A549 (cell line): ENCODE measurements at regions not wholly inside any gene's neighbourhood (a gene's known extent, or its start where the extent isn't known, plus 50 kb on each side); places are given as distances from the start of the nearest gene placed in this dataset.

Source experiments
- CTCF ChIP-seq: fragments of >200 bp; sonication (Bioruptor Twin); formaldehyde crosslinking; IDR thresholded peaks from 3 replicates; pipeline ENCODE4 v1.5.1; 2016
- EP300 ChIP-seq, 2 experiments: fragments of >200 bp; sonication (Bioruptor Twin); formaldehyde crosslinking; IDR thresholded peaks; 2 replicates in 1 of 2; 3 replicates in 1 of 2; pipeline ENCODE4 v1.6.1; 2016 to 2017
- ESRRA ChIP-seq: fragments of 150-350 bp; IDR thresholded peaks from 2 replicates; pipeline ENCODE4 v1.6.1; 2014; ENCODE audit warnings: mild to moderate bottlenecking, low read length, borderline replicate concordance
- KDM5A ChIP-seq: fragments of 200-600 bp; sonication (generic); IDR thresholded peaks from 2 replicates; pipeline ENCODE4 v1.6.1; 2016; ENCODE audit warnings: antibody characterized with exemption, mild to moderate bottlenecking
- MAX ChIP-seq: IDR thresholded peaks from 2 replicates; pipeline ENCODE4 v1.6.1; 2012
- RAD21 ChIP-seq, 2 experiments: fragments of >200 bp in 1 of 2; sonication (Bioruptor Twin) in 1 of 2; formaldehyde crosslinking in 1 of 2; IDR thresholded peaks in 1 of 2; conservative IDR thresholded peaks in 1 of 2; 2 replicates in 1 of 2; 3 replicates in 1 of 2; pipeline ENCODE4 v1.6.1; 2012 to 2018; ENCODE audit warnings: inconsistent platforms in 1 of 2
- RARB ChIP-seq: fragments of 250-450 bp; sonication (Bioruptor Pico); IDR thresholded peaks from 2 replicates; pipeline ENCODE4 v1.8.0; 2021; ENCODE audit warnings: mild to moderate bottlenecking, moderate library complexity

- TF ChIP-seq RAD21 (conservative IDR thresholded peaks at IDR 0.05 in 1 of 2, IDR thresholded peaks at IDR 0.05 in 1 of 2) (no peak), ESRRA (no peak), KDM5A (no peak), CTCF (no peak), EP300 (IDR thresholded peaks at IDR 0.05) (no peak), MAX (no peak), RARB (CRISPR knock-in tag) (no peak)
These were observed 80.8 kb upstream of the HEPHL1 start for GRCh38 chr11:93940395-93940794.
